Thyroid gland (tissue), 4 donors: ENCODE measurements at regions not wholly inside any gene's neighbourhood (a gene's known extent, or its start where the extent isn't known, plus 50 kb on each side); places are given as distances from the start of the nearest gene placed in this dataset.

Experiments
- DNase-seq, 2 donors: peaks; one replicate each; pipeline ENCODE4 v3.0.0-alpha.2; 2019
- H3K27ac ChIP-seq, 3 donors: fragments of 200-600 bp; sonication (generic); 1 replicate in 2 of 3; 2 replicates in 1 of 3; pipeline ENCODE4 v1.5.1; 2016 to 2019; ENCODE audit warnings: mild to moderate bottlenecking in 1 of 3, moderate library complexity in 1 of 3
- H3K27me3 ChIP-seq: fragments of 200-600 bp; sonication (generic); one replicate; pipeline ENCODE4 v1.5.1; 2019
- H3K36me3 ChIP-seq, 2 donors: fragments of 200-600 bp; sonication (generic); one replicate each; pipeline ENCODE4 v1.5.1; 2016 to 2019
- H3K4me1 ChIP-seq, 2 donors: fragments of 200-600 bp; sonication (generic); one replicate each; pipeline ENCODE4 v1.5.1; 2017 to 2019
- H3K4me3 ChIP-seq, 3 donors: fragments of 200-600 bp; sonication (generic); replicated peaks in 1 of 3; 1 replicate in 2 of 3; 2 replicates in 1 of 3; pipeline ENCODE4 v1.5.1; 2016; ENCODE audit warnings: mild to moderate bottlenecking in 1 of 3
- H3K9me3 ChIP-seq: fragments of 200-600 bp; sonication (generic); one replicate; pipeline ENCODE4 v1.5.1; 2017
- CTCF ChIP-seq, 6 experiments: fragments of 200-600 bp in 3 of 6; fragments of 450-650 bp in 3 of 6; sonication (generic) in 3 of 6; IDR thresholded peaks; one replicate each; pipeline ENCODE4 v1.5.1; 2016 to 2019; ENCODE audit warnings: antibody characterized with exemption in 6 of 6, mild to moderate bottlenecking in 2 of 6, inconsistent platforms in 1 of 6, moderate library complexity in 1 of 6
- POLR2A ChIP-seq, 2 donors: fragments of 450-650 bp; IDR thresholded peaks; one replicate each; pipeline ENCODE4 v1.6.1; 2017; ENCODE audit warnings: antibody characterized with exemption in 2 of 2, mild to moderate bottlenecking in 2 of 2, moderate library complexity in 1 of 2
- WGBS, 2 donors: methylation state at CpG; one replicate each; pipeline ENCODE4 v1.1.5; 2017; 5-methylcytosine and 5-hydroxymethylcytosine counted together
- intact Hi-C: fragments of 100-400 bp; cut with DNase I; formaldehyde crosslinking; loops from one replicate; pipeline ENCODE4 v1.15.1; 2023

DNA sequence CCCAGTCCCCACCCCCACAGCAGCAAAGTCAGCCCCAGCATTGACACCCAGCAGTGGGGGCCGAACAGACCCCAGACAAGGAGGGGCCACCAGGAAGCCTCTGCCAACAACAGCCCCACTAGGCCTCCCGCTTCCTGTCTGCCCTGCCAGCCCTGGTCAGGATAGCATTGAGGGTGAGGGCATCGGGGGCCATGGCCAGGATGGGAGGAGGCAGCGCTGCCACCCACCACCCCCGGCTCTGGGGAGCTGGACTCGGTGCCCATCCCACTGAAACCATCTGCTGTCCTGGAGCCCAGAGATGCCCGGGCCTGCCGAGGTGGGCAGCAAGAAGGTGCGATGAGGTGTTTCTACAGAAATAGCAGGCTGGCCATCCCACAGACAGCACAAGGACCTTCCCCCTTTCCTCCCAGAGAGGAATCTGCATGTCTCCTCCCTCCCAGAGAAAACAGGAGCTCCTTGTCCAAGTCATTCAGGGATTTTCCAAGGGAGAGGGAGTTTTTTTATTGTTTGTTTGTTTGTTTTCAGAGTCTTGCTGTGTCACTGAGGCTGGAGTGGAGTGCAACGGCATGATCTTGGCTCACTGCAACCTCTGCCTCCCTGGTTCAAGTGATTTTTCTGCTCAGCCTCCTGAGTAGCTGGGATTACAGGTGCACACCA is 62.1 kb upstream of the BHLHE23 start:
- no peak for TF ChIP-seq CTCF (IDR thresholded peaks at IDR 0.05)
- TF ChIP-seq POLR2A (IDR thresholded peaks at IDR 0.05), result no peak
- WGBS, 2 donors, result 73 to 74% methylated on average over 1 to 9 of the region's 10 CpGs
- Histone ChIP-seq H3K27ac (no peak overlapping the region), H3K36me3 (no peaks in the 10 kb centered on the region), H3K4me1 (no peaks in the 10 kb centered on the region), H3K9me3 (no peaks in the 10 kb centered on the region), H3K4me3 (no peak overlapping the region), H3K27me3 (peaks cover 13% of the 10 kb centered on the region)
- intact Hi-C loops, result no loop called here
- no peak for DNase-seq

GRCh38 chr20:63067721-63068560 is 61.2 kb upstream of the BHLHE23 start:
- Histone ChIP-seq H3K27me3 (peaks cover 13% of the 10 kb centered on the region), H3K27ac (no peak overlapping the region), H3K4me3 (no peak overlapping the region), H3K9me3 (no peaks in the 10 kb centered on the region), H3K36me3 (no peaks in the 10 kb centered on the region), H3K4me1 (no peaks in the 10 kb centered on the region)
- TF ChIP-seq CTCF (IDR thresholded peaks at IDR 0.05) (no peak), POLR2A (IDR thresholded peaks at IDR 0.05) (no peak)
- DNase-seq, result no peak
- 75 to 77% methylated on average over 24 to 25 of the region's 26 CpGs for WGBS, 2 donors
- intact Hi-C loops, result no loop called here

DNA sequence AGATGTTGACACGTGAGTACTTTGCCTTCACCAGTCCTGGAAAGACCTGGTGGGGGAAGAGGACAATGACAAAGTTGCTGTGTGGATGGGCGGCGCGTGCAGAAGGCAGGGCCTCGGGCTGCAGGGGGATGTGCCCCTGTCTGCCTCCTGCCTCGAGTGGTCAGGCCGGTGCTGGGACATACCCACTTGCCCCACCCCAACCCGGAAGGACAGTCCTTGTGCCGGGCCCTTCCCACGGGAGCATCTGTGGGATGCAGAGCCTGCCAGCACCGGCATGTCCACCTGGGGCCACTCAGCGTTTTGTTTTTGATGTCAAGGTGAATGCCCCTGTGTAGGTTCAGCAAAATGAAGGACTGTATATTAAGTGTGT is 60.5 kb upstream of the BHLHE23 start:
- Histone ChIP-seq H3K27me3 (peaks cover 9% of the 10 kb centered on the region), H3K36me3 (no peaks in the 10 kb centered on the region), H3K4me1 (no peaks in the 10 kb centered on the region), H3K4me3 (no peak overlapping the region), H3K9me3 (no peaks in the 10 kb centered on the region), H3K27ac (no peak overlapping the region)
- intact Hi-C loops, result no loop called here
- WGBS, 2 donors, result 70 to 73% methylated on average over 9 to 11 of the region's 12 CpGs
- no peak for DNase-seq
- TF ChIP-seq CTCF (IDR thresholded peaks at IDR 0.05) (no peak), POLR2A (IDR thresholded peaks at IDR 0.05) (no peak)

- no peaks in the 10 kb centered on the region for H3K36me3 ChIP-seq
- no peak overlapping the region for H3K4me3 ChIP-seq
- H3K27ac ChIP-seq, result no peak overlapping the region
- H3K27me3 ChIP-seq, result peaks cover 5% of the 10 kb centered on the region
- no peak for DNase-seq
- H3K9me3 ChIP-seq, result no peaks in the 10 kb centered on the region
- intact Hi-C loops, result no loop called here
- TF ChIP-seq CTCF (IDR thresholded peaks at IDR 0.05), result no peak
- TF ChIP-seq POLR2A (IDR thresholded peaks at IDR 0.05), result no peak
- H3K4me1 ChIP-seq, result no peaks in the 10 kb centered on the region
- 66 to 74% methylated on average over 17 to 22 of the region's 23 CpGs for WGBS, 2 donors
These were observed 59.9 kb upstream of the BHLHE23 start for GRCh38 chr20:63066506-63067265.
